ENCODE measurements at regions not wholly inside any gene's neighbourhood (a gene's known extent, or its start where the extent isn't known, plus 50 kb on each side); places are given as distances from the start of the nearest gene placed in this dataset.

GRCh38 chr14:53651096-53651740 is 305.4 kb downstream of the BMP4 start:
- no peak for TF ChIP-seq CTCF (IDR thresholded peaks at IDR 0.05)
- TF ChIP-seq POLR2A (IDR thresholded peaks at IDR 0.05), result no peak

Data from testis (tissue), 2 donors.